ENCODE measurements at regions not wholly inside any gene's neighbourhood (a gene's known extent, or its start where the extent isn't known, plus 50 kb on each side); places are given as distances from the start of the nearest gene placed in this dataset.

GRCh38 chr2:205915130-205915524, 170.8 kb downstream of the INO80D start:
- H3K79me2 ChIP-seq (ENCODE audit: control insufficient read depth, insufficient read depth, low read length), result no peaks in the 10 kb centered on the region
- dilution Hi-C loops (cut with MboI; ENCODE audit: extremely low pct_ligation_motif_present, low sequenced_read_pairs) (no loop called here), intact Hi-C loops (cut with micrococcal nuclease) (no loop called here)
- no peak overlapping the region for H3K9ac ChIP-seq (replicated peaks; ENCODE audit: extremely low read depth, insufficient read depth, low read length)
- no peak overlapping the region for H3K27ac ChIP-seq (ENCODE audit: insufficient read depth, low read depth, low read length)
- FAIRE-seq, result no peak
- H4K20me1 ChIP-seq (replicated peaks; ENCODE audit: control insufficient read depth, extremely low read depth, insufficient read depth, low read length), result no peaks in the 10 kb centered on the region
- no peak overlapping the region for H2AFZ ChIP-seq (ENCODE audit: low read depth, low read length)
- no peak overlapping the region for H3K4me2 ChIP-seq (ENCODE audit: insufficient read depth, low read length)
- ChIA-PET POLR2A (no interaction called here), CTCF (interaction anchor here (1.3 kb wide), 1 partner anchor 11 kb away, joined by 4 read pairs; no protein-coding TSS in a partner anchor)
- no peaks in the 10 kb centered on the region for H3K9me1 ChIP-seq (replicated peaks; ENCODE audit: control insufficient read depth, extremely low read depth, insufficient read depth, low read length)
- no peaks in the 10 kb centered on the region for H3K4me1 ChIP-seq (ENCODE audit: control insufficient read depth, extremely low read depth, insufficient read depth, low read length)
- TF ChIP-seq MAX (IDR thresholded peaks at IDR 0.05; ENCODE audit: insufficient read depth, insufficient read length) (no peak), POLR2A (IDR thresholded peaks at IDR 0.05; ENCODE audit: low read depth, low read length) (no peak), POLR2AphosphoS5 (IDR thresholded peaks at IDR 0.05; ENCODE audit: insufficient read depth, low read depth, low read length) (no peak), MYC (IDR thresholded peaks at IDR 0.05; ENCODE audit: low read depth, low read length) (no peak), FOS (IDR thresholded peaks at IDR 0.05; ENCODE audit: borderline replicate concordance, insufficient read depth, low read length) (no peak), GATA2 (IDR thresholded peaks at IDR 0.05; ENCODE audit: insufficient read depth, insufficient read length, low read depth, low read length) (no peak), EZH2 (IDR thresholded peaks at IDR 0.05; ENCODE audit: borderline replicate concordance, low read depth, low read length, severe bottlenecking) (no peak), JUN (IDR thresholded peaks at IDR 0.05; ENCODE audit: borderline replicate concordance, insufficient read depth, insufficient read length, low read depth) (no peak)
- H3K27me3 ChIP-seq (ENCODE audit: control insufficient read depth in 2 of 2, insufficient read depth in 2 of 2, low read length in 2 of 2), result peaks cover 20 to 21% of the 10 kb centered on the region in 2 experiments
- no peak for DNase-seq (ENCODE audit: low read depth, low spot score)
- H3K4me3 ChIP-seq (replicated peaks in 1 of 3; ENCODE audit: insufficient read depth in 1 of 3, low read depth in 1 of 3, low read length in 3 of 3), result no peak overlapping the region
- H3K9me3 ChIP-seq (replicated peaks; ENCODE audit: control insufficient read depth, insufficient read depth, low read length), result no peaks in the 10 kb centered on the region
- H3K36me3 ChIP-seq (ENCODE audit: control insufficient read depth in 2 of 2, extremely low read depth in 1 of 2, insufficient read depth in 2 of 2, low read length in 2 of 2), result no peaks in the 10 kb centered on the region
- no TSS peak for BruUV-seq (replicated peaks)

Data from endothelial cell of umbilical vein (primary cell).